ENCODE measurements at regions not wholly inside any gene's neighbourhood (a gene's known extent, or its start where the extent isn't known, plus 50 kb on each side); places are given as distances from the start of the nearest gene placed in this dataset.
A peak's percentile ranks its signal among the peaks of the same experiment; 100 is the strongest.

- no peak overlapping the region for H3K4me3 Mint-ChIP-seq (ENCODE audit: unreplicated experiment)
- no peaks in the 10 kb centered on the region for H3K36me3 ChIP-seq (ENCODE audit: control insufficient read depth, insufficient read depth, low read length)
- H3K9me3 ChIP-seq = no peaks in the 10 kb centered on the region; the same call in 1 of the 2 replicates
- H3K36me3 Mint-ChIP-seq (ENCODE audit: insufficient read depth, unreplicated experiment) = peaks cover 11% of the 10 kb centered on the region
- H3K27ac Mint-ChIP-seq (ENCODE audit: unreplicated experiment) = no peak overlapping the region
- H3K4me3 ChIP-seq (ENCODE audit: low read depth, low read length) = no peak overlapping the region
- H3K27me3 Mint-ChIP-seq (ENCODE audit: insufficient read depth, unreplicated experiment) = no peaks in the 10 kb centered on the region
- no peak for DNase-seq
- H3K27me3 ChIP-seq (replicated peaks; ENCODE audit: control insufficient read depth, insufficient read depth, low read length) = no peaks in the 10 kb centered on the region
- ChIA-PET CTCF (interaction anchor here (0.6 kb wide), 1 partner anchor 16 kb away, joined by 3 read pairs; no protein-coding TSS in a partner anchor), POLR2A (no interaction called here)
- no TSS peak for BruUV-seq (replicated peaks)
- H3K9me3 Mint-ChIP-seq (ENCODE audit: unreplicated experiment) = peaks cover 9% of the 10 kb centered on the region
- intact Hi-C loops (cut with micrococcal nuclease; ENCODE audit: unreplicated experiment) = no loop called here
- peaks cover 23% of the 10 kb centered on the region for H3K4me1 ChIP-seq
- TF ChIP-seq CTCF (IDR thresholded peaks at IDR 0.05; ENCODE audit: insufficient read depth in 1 of 2, low read depth in 1 of 2, low read length in 1 of 2, severe bottlenecking in 1 of 2, unreplicated experiment in 1 of 2) = no peak
- H3K4me1 Mint-ChIP-seq (ENCODE audit: low read depth, unreplicated experiment) = peaks cover 7% of the 10 kb centered on the region
These were observed 101.6 kb upstream of the KRAS start for GRCh38 chr12:25352083-25352918.

DNA sequence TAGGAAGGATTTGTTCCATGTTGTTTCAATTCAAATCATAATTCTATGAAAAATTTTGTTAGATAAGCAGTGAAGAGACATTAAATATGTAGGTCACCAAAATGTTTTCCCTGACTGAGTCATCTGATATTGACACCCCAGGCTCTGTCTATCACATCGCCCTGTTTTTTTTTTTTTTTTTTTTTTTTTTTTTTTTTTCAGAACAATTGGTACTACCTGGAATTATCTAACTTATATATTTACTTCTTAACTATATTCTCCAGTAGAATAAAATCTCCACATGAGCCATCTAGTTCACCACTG lies 97.8 kb upstream of the KRAS start:
- intact Hi-C loops (cut with micrococcal nuclease; ENCODE audit: unreplicated experiment) = loop anchor here (1.0 kb wide), 2 partner anchors 13 to 92 kb away; no protein-coding TSS in a partner anchor
- DNase-seq = no peak
- CTCF ChIA-PET = interaction anchor here (1.1 kb wide), 1 partner anchor 86 kb away, joined by 3 read pairs; no protein-coding TSS in a partner anchor

More for the DNA sequence above, 97.8 kb upstream of the KRAS start:
- H3K27me3 Mint-ChIP-seq (ENCODE audit: insufficient read depth, unreplicated experiment) = no peaks in the 10 kb centered on the region
- H3K27ac Mint-ChIP-seq (ENCODE audit: unreplicated experiment) = peak overlapping the region; percentile 78
- Histone ChIP-seq H3K9me3 (no peaks in the 10 kb centered on the region; the same call in 1 of the 2 replicates), H3K36me3 (ENCODE audit: control insufficient read depth, insufficient read depth, low read length) (no peaks in the 10 kb centered on the region), H3K27me3 (replicated peaks; ENCODE audit: control insufficient read depth, insufficient read depth, low read length) (no peaks in the 10 kb centered on the region), H3K4me1 (peaks cover 29% of the 10 kb centered on the region), H3K4me3 (ENCODE audit: low read depth, low read length) (no peak overlapping the region)
- BruUV-seq (replicated peaks) = TSS peak; percentile 74
- peaks cover 9% of the 10 kb centered on the region for H3K9me3 Mint-ChIP-seq (ENCODE audit: unreplicated experiment)
- POLR2A ChIA-PET = interaction anchor here (0.8 to 1.5 kb wide), 2 partner anchors 13 to 97 kb away, joined by 3 to 9 read pairs; partner anchors contain the start of gene KRAS
- H3K4me3 Mint-ChIP-seq (ENCODE audit: unreplicated experiment) = no peak overlapping the region
- TF ChIP-seq CTCF (IDR thresholded peaks at IDR 0.05; ENCODE audit: insufficient read depth in 1 of 2, low read depth in 1 of 2, low read length in 1 of 2, severe bottlenecking in 1 of 2, unreplicated experiment in 1 of 2) = no peak
- H3K36me3 Mint-ChIP-seq (ENCODE audit: insufficient read depth, unreplicated experiment) = peaks cover 36% of the 10 kb centered on the region
- H3K4me1 Mint-ChIP-seq (ENCODE audit: low read depth, unreplicated experiment) = peaks cover 12% of the 10 kb centered on the region
